GM23248 (cell line): ENCODE measurements at regions not wholly inside any gene's neighbourhood (a gene's known extent, or its start where the extent isn't known, plus 50 kb on each side); places are given as distances from the start of the nearest gene placed in this dataset.

Experiments
- DNase-seq: peaks from one replicate; pipeline ENCODE4 v3.0.0-alpha.2; 2015
- H2AFZ ChIP-seq: fragments of 200-600 bp; sonication (generic); 2 replicates; pipeline ENCODE4 v1.6.1; 2016; ENCODE audit warnings: antibody characterized with exemption
- H3F3A ChIP-seq: fragments of 200-600 bp; sonication (generic); 2 replicates; pipeline ENCODE4 v1.6.1; 2016; ENCODE audit warnings: mild to moderate bottlenecking, antibody characterized with exemption, mixed run types; ENCODE audit not compliant: insufficient read depth
- H3K27ac ChIP-seq: fragments of 200-600 bp; sonication (generic); 2 replicates; pipeline ENCODE4 v1.5.1; 2016; ENCODE audit warnings: mild to moderate bottlenecking
- H3K27me3 ChIP-seq: fragments of 200-600 bp; sonication (generic); replicated peaks from 2 replicates; pipeline ENCODE4 v1.6.1; 2016; ENCODE audit warnings: mild to moderate bottlenecking; ENCODE audit not compliant: insufficient read depth
- H3K36me3 ChIP-seq: fragments of 200-600 bp; sonication (generic); 2 replicates; pipeline ENCODE4 v1.6.1; 2016; ENCODE audit warnings: low read depth, mild to moderate bottlenecking
- H3K4me1 ChIP-seq: fragments of 200-600 bp; sonication (generic); 2 replicates; pipeline ENCODE4 v1.6.1; 2016; ENCODE audit warnings: mild to moderate bottlenecking; ENCODE audit not compliant: insufficient read depth
- H3K4me2 ChIP-seq: fragments of 200-600 bp; sonication (generic); one replicate; pipeline ENCODE4 v1.6.1; 2016; ENCODE audit warnings: mild to moderate bottlenecking; ENCODE audit not compliant: unreplicated experiment
- H3K4me3 ChIP-seq: fragments of 200-600 bp; sonication (generic); 2 replicates; pipeline ENCODE4 v1.5.1; 2016; ENCODE audit warnings: mild to moderate bottlenecking
- H3K79me2 ChIP-seq: fragments of 200-600 bp; sonication (generic); 2 replicates; pipeline ENCODE4 v1.6.1; 2016; ENCODE audit warnings: mild to moderate bottlenecking; ENCODE audit not compliant: insufficient read depth
- H3K9ac ChIP-seq: fragments of 200-600 bp; sonication (generic); 2 replicates; pipeline ENCODE4 v1.6.1; 2016; ENCODE audit warnings: mild to moderate bottlenecking
- H3K9me2 ChIP-seq: fragments of 200-600 bp; sonication (generic); 2 replicates; pipeline ENCODE4 v1.6.1; 2016; ENCODE audit warnings: mixed run types, mild to moderate bottlenecking, moderate library complexity; ENCODE audit not compliant: insufficient read depth
- H3K9me3 ChIP-seq: fragments of 200-600 bp; sonication (generic); one replicate; pipeline ENCODE4 v1.6.1; 2017; ENCODE audit warnings: low read depth
- H4K20me1 ChIP-seq: fragments of 200-600 bp; sonication (generic); 2 replicates; pipeline ENCODE4 v1.6.0; 2016; ENCODE audit not compliant: insufficient read depth
- EZH2 ChIP-seq: fragments of 200-600 bp; sonication (generic); IDR thresholded peaks from 2 replicates; pipeline ENCODE4 v1.6.1; 2018; ENCODE audit warnings: antibody characterized with exemption, mild to moderate bottlenecking; ENCODE audit not compliant: insufficient read depth, poor library complexity, severe bottlenecking
- EZH2phosphoT487 ChIP-seq: fragments of 200-600 bp; sonication (generic); IDR thresholded peaks from 2 replicates; pipeline ENCODE4 v1.6.1; 2018; ENCODE audit warnings: antibody characterized with exemption, moderate library complexity, mild to moderate bottlenecking, low read depth; ENCODE audit not compliant: insufficient read depth
- WGBS, 2 experiments: methylation state at CpG; one replicate each; pipeline ENCODE4 v1.1.6; 2015 to 2017; ENCODE audit warnings: low lambda C conversion rate in 2 of 2, low coverage in 1 of 2; ENCODE audit errors: missing lambda C conversion rate in 2 of 2; 5-methylcytosine and 5-hydroxymethylcytosine counted together
- in situ Hi-C: fragments of 300-500 bp; cut with MboI; formaldehyde crosslinking; loops from 2 replicates; pipeline ENCODE4 v1.15.0; 2020

DNA sequence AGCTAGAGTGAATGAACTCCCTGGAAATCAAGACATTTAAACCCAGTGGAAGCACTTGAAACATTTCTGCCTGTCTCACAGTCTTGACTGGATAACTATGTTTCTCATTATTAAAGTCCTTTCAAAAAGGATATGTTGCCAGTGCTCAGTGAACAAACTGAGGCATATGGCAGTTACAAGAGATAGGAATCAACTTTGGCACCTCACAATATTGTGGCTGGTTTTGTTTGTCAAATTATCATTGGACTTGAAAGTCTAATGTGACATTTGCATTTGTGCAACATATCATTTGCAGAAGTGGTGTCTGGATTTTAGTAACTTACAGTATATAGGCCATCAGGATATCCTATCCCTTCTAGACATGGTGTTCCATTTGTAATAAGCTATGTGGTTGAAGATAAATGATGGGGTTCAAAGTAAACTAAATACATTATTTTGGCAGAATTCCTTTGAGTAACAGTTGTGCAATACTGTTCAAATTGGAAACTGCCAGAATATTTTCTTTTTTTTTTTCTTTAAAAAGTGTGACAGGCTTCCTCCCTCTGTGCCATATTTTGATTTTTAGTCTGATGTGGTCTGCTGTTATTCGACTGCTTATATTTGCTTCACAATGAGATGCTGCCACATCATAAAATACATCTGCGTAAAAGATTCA is 927.7 kb downstream of the FLRT2 start:
- Histone ChIP-seq H3F3A (no peaks in the 10 kb centered on the region), H2AFZ (no peak overlapping the region), H3K4me1 (no peaks in the 10 kb centered on the region), H3K27ac (no peak overlapping the region), H4K20me1 (no peaks in the 10 kb centered on the region), H3K9ac (no peak overlapping the region), H3K9me2 (no peaks in the 10 kb centered on the region), H3K4me2 (no peak overlapping the region), H3K4me3 (no peak overlapping the region), H3K36me3 (no peaks in the 10 kb centered on the region), H3K79me2 (no peaks in the 10 kb centered on the region), H3K27me3 (no peaks in the 10 kb centered on the region), H3K9me3 (no peaks in the 10 kb centered on the region)
- in situ Hi-C loops: no loop called here
- no peak for TF ChIP-seq EZH2phosphoT487
- no peak for TF ChIP-seq EZH2
- DNase-seq: no peak
- WGBS, 2 experiments: 5 to 11% methylated on average over 2 of the region's 2 CpGs

DNA sequence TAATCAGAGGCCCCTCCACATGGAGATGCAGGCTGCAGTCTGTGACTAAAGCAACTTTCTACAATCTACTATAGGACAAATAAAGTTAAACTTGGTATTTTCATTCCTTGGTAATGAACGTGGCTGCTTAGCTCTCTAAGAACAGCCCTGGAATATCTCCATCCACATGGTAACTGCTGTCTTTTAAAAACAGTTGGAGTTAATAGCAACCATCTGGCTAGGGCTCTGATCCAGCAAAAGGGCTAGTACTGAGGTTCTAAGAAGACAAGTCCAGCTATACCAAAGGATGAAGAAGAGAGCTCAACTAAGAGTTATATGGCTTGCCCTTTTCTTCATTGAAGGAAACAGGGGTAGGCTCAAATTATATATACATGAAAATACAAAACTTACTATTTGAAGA is 920.1 kb downstream of the FLRT2 start:
- no peak for DNase-seq
- Histone ChIP-seq H3K9ac (no peak overlapping the region), H3K27ac (no peak overlapping the region), H3K9me3 (no peaks in the 10 kb centered on the region), H3K27me3 (no peaks in the 10 kb centered on the region), H3K79me2 (no peaks in the 10 kb centered on the region), H3K4me2 (no peak overlapping the region), H3K9me2 (no peaks in the 10 kb centered on the region), H3K4me3 (no peak overlapping the region), H3F3A (no peaks in the 10 kb centered on the region), H3K36me3 (no peaks in the 10 kb centered on the region), H4K20me1 (no peaks in the 10 kb centered on the region), H3K4me1 (no peaks in the 10 kb centered on the region), H2AFZ (no peak overlapping the region)
- 0 to 8% methylated on average over 1 of the region's 1 CpG for WGBS, 2 experiments
- no peak for TF ChIP-seq EZH2
- TF ChIP-seq EZH2phosphoT487: no peak
- in situ Hi-C loops: no loop called here

DNA sequence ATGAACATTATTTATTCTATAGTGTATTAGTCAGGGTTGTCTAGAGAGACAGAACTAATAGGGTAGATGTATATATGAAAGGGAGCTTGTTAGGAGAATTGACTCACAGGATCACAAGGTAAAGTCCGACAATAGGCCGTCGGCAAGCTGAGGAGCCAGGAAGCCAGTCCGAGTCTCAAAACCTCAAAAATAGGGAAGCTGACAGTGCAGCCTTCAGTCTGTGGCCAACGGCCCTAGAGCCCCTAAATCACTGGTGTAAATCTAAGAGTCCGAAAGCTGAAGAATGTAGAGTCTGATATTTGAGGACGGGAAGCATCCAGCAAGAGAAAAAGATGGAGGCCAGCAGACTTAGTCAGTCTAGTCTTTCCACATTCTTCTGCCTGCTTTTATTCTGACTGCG is 912.2 kb downstream of the FLRT2 start:
- H3K27ac ChIP-seq: no peak overlapping the region
- no peak overlapping the region for H3K4me2 ChIP-seq
- H3K79me2 ChIP-seq: no peaks in the 10 kb centered on the region
- DNase-seq: no peak
- H3K9ac ChIP-seq: no peak overlapping the region
- H4K20me1 ChIP-seq: no peaks in the 10 kb centered on the region
- H3K9me2 ChIP-seq: no peaks in the 10 kb centered on the region
- H3K27me3 ChIP-seq: no peaks in the 10 kb centered on the region
- WGBS, 2 experiments: 60 to 61% methylated on average over 8 of the region's 8 CpGs
- H2AFZ ChIP-seq: no peak overlapping the region
- H3K36me3 ChIP-seq: no peaks in the 10 kb centered on the region
- no peak overlapping the region for H3K4me3 ChIP-seq
- TF ChIP-seq EZH2phosphoT487 (no peak), EZH2 (no peak)
- no peaks in the 10 kb centered on the region for H3K4me1 ChIP-seq
- H3K9me3 ChIP-seq: no peaks in the 10 kb centered on the region
- in situ Hi-C loops: no loop called here
- no peaks in the 10 kb centered on the region for H3F3A ChIP-seq

DNA sequence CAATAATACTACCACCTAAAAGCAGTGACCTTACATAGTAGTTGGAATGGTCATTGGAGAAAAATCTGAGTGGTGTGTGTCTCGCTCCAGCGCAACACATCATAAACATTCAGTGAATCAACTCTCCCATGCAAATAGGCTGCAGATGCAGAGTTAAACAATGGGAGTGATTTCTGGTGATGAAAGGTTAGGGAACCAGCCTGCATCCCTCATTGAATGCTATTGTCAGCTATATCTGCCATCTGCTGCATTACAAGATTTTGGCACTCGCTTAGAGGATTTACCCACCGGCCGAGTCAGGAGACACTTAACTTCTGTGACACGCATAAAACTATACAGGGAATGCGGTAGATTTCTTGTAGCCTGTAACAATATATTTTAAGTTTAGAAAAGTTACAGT is 900.9 kb downstream of the FLRT2 start:
- no peaks in the 10 kb centered on the region for H4K20me1 ChIP-seq
- no peak overlapping the region for H2AFZ ChIP-seq
- H3F3A ChIP-seq: no peaks in the 10 kb centered on the region
- TF ChIP-seq EZH2: no peak
- TF ChIP-seq EZH2phosphoT487: no peak
- no peak for DNase-seq
- in situ Hi-C loops: no loop called here
- peaks cover 2% of the 10 kb centered on the region for H3K9me3 ChIP-seq
- no peak overlapping the region for H3K4me2 ChIP-seq
- no peak overlapping the region for H3K4me3 ChIP-seq
- H3K36me3 ChIP-seq: no peaks in the 10 kb centered on the region
- no peaks in the 10 kb centered on the region for H3K79me2 ChIP-seq
- no peaks in the 10 kb centered on the region for H3K27me3 ChIP-seq
- H3K9me2 ChIP-seq: no peaks in the 10 kb centered on the region
- WGBS, 2 experiments: 5 to 9% methylated on average over 7 of the region's 7 CpGs
- H3K27ac ChIP-seq: no peak overlapping the region
- H3K9ac ChIP-seq: no peak overlapping the region
- no peaks in the 10 kb centered on the region for H3K4me1 ChIP-seq

DNA sequence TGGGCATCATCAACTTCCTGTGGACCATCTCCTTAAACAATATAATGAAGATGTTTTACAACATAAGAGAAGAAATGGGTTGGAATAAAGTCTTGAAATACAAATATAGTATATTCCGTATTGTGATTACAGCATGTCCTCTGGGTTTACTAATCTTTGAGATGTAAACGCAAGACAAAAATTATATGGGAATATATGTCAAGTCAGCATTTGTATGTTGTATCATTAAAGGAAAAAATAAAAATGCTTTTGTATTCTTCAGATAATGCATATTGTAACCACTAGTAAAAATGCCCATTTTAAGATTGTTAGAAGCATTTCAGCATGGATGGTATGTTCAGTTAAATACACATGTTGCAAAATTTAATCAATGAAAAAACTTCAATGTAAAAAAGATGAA is 893.3 kb downstream of the FLRT2 start:
- Histone ChIP-seq H3K4me3 (no peak overlapping the region), H3K9ac (no peak overlapping the region), H3F3A (no peaks in the 10 kb centered on the region), H3K36me3 (no peaks in the 10 kb centered on the region), H3K79me2 (no peaks in the 10 kb centered on the region), H3K9me3 (no peaks in the 10 kb centered on the region), H3K27ac (no peak overlapping the region), H3K9me2 (no peaks in the 10 kb centered on the region), H2AFZ (no peak overlapping the region), H3K4me1 (no peaks in the 10 kb centered on the region), H4K20me1 (no peaks in the 10 kb centered on the region), H3K27me3 (no peaks in the 10 kb centered on the region), H3K4me2 (no peak overlapping the region)
- DNase-seq: no peak
- 21 to 25% methylated on average over 2 of the region's 2 CpGs for WGBS, 2 experiments
- TF ChIP-seq EZH2phosphoT487 (no peak), EZH2 (no peak)
- in situ Hi-C loops: no loop called here
